ENCODE measurements at regions not wholly inside any gene's neighbourhood (a gene's known extent, or its start where the extent isn't known, plus 50 kb on each side); places are given as distances from the start of the nearest gene placed in this dataset.

DNA sequence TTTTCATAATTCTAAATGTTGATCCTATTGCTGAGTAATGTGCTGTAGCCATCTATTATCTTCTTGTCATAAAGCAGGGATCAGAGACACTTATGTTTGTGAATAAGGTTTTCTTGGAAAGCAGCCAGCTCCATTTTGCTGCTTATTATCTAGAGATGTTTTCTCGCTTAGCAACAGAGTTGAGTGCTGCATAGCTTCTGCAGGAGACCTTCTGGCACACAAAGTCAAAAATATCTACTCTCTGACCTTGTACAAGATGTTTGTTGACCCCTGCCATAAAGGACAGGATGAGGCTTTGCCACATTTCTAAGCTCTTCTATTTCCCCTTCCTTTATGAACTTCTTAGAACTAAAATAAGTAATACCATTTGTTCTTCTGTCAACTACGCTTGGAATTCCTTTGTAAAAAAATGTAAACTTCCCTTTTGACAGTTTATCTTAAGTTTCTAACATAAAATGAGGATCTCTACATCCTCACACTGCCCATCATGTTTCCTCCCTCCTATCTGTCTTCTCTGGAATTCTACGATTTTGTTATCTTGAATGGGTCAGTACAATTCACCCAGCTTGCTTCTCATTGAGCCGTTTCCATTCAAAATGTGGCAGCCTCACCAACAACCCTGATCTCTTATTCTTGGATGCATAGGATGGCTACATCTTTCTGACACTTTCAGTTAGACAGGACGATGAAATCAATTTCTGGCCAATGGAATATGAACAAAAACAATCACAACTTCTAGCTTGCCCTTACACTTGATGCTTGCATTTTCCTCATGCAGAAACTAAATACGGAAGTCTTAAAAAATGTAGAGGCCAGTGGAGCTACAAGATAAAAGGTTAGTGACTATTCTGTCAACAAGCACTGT, 1377.0 kb downstream of the SUCLG1 start:
- TF ChIP-seq, protein P1, sequence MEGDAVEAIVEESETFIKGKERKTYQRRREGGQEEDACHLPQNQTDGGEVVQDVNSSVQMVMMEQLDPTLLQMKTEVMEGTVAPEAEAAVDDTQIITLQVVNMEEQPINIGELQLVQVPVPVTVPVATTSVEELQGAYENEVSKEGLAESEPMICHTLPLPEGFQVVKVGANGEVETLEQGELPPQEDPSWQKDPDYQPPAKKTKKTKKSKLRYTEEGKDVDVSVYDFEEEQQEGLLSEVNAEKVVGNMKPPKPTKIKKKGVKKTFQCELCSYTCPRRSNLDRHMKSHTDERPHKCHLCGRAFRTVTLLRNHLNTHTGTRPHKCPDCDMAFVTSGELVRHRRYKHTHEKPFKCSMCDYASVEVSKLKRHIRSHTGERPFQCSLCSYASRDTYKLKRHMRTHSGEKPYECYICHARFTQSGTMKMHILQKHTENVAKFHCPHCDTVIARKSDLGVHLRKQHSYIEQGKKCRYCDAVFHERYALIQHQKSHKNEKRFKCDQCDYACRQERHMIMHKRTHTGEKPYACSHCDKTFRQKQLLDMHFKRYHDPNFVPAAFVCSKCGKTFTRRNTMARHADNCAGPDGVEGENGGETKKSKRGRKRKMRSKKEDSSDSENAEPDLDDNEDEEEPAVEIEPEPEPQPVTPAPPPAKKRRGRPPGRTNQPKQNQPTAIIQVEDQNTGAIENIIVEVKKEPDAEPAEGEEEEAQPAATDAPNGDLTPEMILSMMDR (IDR thresholded peaks at IDR 0.05; ENCODE audit: low read depth, low read length, poor library complexity, severe bottlenecking) = no peak
- TF ChIP-seq EZH2phosphoT487 (IDR thresholded peaks at IDR 0.05; ENCODE audit: borderline replicate concordance, low read length) = no peak

Measured in DOHH2 (cell line).